T-helper 1 cell treated with Interleukin-12 subunit alpha and Interleukin-12 subunit beta and Interleukin-4 antibody, amounts not matched to agents 30 μg/mL and 1 μg/mL, for 36 hours (primary cell): ENCODE measurements at regions not wholly inside any gene's neighbourhood (a gene's known extent, or its start where the extent isn't known, plus 50 kb on each side); places are given as distances from the start of the nearest gene placed in this dataset.
"Not testable (repeated sequence)": the region's sequence is repeated elsewhere in the genome, so short reads cannot be mapped to it uniquely, and the experiment has no call there.

Experiments used
- H3K27ac Mint-ChIP-seq: one replicate; pipeline ENCODE4 v1.8.0; 2021; ENCODE audit warnings: mild to moderate bottlenecking, mixed read lengths
- H3K27me3 Mint-ChIP-seq: one replicate; pipeline ENCODE4 v1.8.0; 2021; ENCODE audit warnings: low read depth, mixed read lengths
- H3K36me3 Mint-ChIP-seq: one replicate; pipeline ENCODE4 v1.8.0; 2021; ENCODE audit warnings: low read depth, mixed read lengths
- H3K4me1 Mint-ChIP-seq: one replicate; pipeline ENCODE4 v1.8.0; 2021; ENCODE audit warnings: low read depth, mixed read lengths
- H3K4me3 Mint-ChIP-seq: one replicate; pipeline ENCODE4 v1.8.0; 2021; ENCODE audit warnings: mild to moderate bottlenecking, moderate library complexity, mixed read lengths
- H3K9me3 Mint-ChIP-seq: one replicate; pipeline ENCODE4 v1.8.0; 2021; ENCODE audit warnings: mixed read lengths

DNA sequence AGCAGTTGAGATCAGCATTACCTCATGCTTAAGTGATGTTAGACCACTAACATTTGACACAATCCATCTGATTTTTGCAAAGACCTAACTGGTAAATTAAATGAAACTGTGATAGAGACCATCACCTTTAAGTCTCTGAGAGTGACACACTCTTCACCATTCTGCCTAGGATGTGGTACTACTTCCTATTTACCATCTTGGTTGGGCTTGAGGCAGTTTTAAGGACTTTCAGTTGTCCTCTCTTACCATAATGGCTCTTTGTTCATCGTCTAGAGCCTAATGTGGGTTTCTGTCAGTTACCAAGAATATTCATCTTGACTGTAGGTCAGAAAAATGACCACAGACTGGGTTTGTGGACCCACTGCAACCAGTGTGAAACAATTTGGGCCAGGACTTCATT is 158.1 kb downstream of the CETN3 start:
- no peaks in the 10 kb centered on the region for H3K36me3 Mint-ChIP-seq
- H3K4me1 Mint-ChIP-seq, result no peaks in the 10 kb centered on the region
- H3K9me3 Mint-ChIP-seq, result no peaks in the 10 kb centered on the region
- no peak overlapping the region for H3K27ac Mint-ChIP-seq
- H3K27me3 Mint-ChIP-seq, result no peaks in the 10 kb centered on the region
- no peak overlapping the region for H3K4me3 Mint-ChIP-seq

GRCh38 chr5:90248640-90249039 is 160.9 kb downstream of the CETN3 start:
- H3K27ac Mint-ChIP-seq, result no peak overlapping the region
- no peaks in the 10 kb centered on the region for H3K4me1 Mint-ChIP-seq

GRCh38 chr5:90243848-90244247 is 165.7 kb downstream of the CETN3 start:
- H3K4me1 Mint-ChIP-seq, H3K9me3 Mint-ChIP-seq, H3K27me3 Mint-ChIP-seq, H3K36me3 Mint-ChIP-seq, H3K4me3 Mint-ChIP-seq, H3K27ac Mint-ChIP-seq: not testable (repeated sequence)

More at GRCh38 chr5:90248640-90249039, 160.9 kb downstream of the CETN3 start:
- Mint-ChIP-seq H3K9me3 (no peaks in the 10 kb centered on the region), H3K4me3 (no peak overlapping the region), H3K36me3 (no peaks in the 10 kb centered on the region), H3K27me3 (no peaks in the 10 kb centered on the region)

DNA sequence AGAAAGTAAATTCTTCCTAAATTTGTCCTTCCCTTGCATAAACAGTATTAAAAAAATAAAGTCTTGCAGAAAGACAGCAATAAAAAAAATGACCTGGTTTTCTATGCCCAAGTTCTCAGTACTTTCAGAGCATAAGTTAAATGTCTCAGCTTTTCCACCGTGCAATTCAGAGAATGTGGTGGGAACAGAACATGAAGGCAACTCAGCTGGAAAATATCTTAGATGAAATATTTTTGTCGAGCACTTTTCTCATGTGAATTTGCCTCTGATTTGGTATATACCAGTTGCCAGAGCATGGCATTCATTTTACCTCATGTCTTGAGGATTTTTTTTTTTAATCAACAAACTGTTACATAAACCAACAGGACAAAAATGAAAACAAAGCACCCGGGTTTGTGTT is 176.1 kb downstream of the CETN3 start:
- no peaks in the 10 kb centered on the region for H3K9me3 Mint-ChIP-seq
- no peak overlapping the region for H3K4me3 Mint-ChIP-seq
- H3K27me3 Mint-ChIP-seq, result no peaks in the 10 kb centered on the region
- no peak overlapping the region for H3K27ac Mint-ChIP-seq
- H3K36me3 Mint-ChIP-seq, result no peaks in the 10 kb centered on the region
- H3K4me1 Mint-ChIP-seq, result no peaks in the 10 kb centered on the region

DNA sequence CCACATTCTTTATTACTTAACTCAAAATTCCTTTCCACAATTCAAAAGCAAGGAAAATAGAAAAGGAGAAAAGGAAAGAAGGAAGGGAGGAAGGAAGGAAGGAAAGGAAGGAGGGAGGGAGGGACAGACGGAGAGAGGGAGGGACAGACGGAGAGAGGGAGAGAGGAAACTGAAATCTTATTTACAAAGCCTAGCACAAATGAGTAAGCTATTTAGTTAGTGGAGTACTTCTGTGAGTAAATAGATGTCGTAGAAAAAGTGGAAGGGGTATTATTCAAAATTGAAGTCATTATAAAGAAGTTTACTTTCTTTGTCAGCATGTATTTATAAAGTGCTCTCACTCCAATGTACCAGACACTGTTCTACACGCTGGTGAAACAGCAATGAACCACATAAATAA is 177.9 kb downstream of the CETN3 start:
- H3K27me3 Mint-ChIP-seq, result no peaks in the 10 kb centered on the region
- no peak overlapping the region for H3K4me3 Mint-ChIP-seq
- H3K4me1 Mint-ChIP-seq, result no peaks in the 10 kb centered on the region
- H3K27ac Mint-ChIP-seq, result no peak overlapping the region
- no peaks in the 10 kb centered on the region for H3K36me3 Mint-ChIP-seq
- H3K9me3 Mint-ChIP-seq, result no peaks in the 10 kb centered on the region

- no peaks in the 10 kb centered on the region for H3K27me3 Mint-ChIP-seq
- no peak overlapping the region for H3K4me3 Mint-ChIP-seq
- no peaks in the 10 kb centered on the region for H3K36me3 Mint-ChIP-seq
- no peak overlapping the region for H3K27ac Mint-ChIP-seq
- H3K9me3 Mint-ChIP-seq, result no peaks in the 10 kb centered on the region
- H3K4me1 Mint-ChIP-seq, result no peaks in the 10 kb centered on the region
Observed at GRCh38 chr5:90227683-90228082, 181.9 kb downstream of the CETN3 start.

- no peaks in the 10 kb centered on the region for H3K36me3 Mint-ChIP-seq
- no peaks in the 10 kb centered on the region for H3K4me1 Mint-ChIP-seq
- H3K9me3 Mint-ChIP-seq, result no peaks in the 10 kb centered on the region
- H3K27ac Mint-ChIP-seq, result no peak overlapping the region
- H3K4me3 Mint-ChIP-seq, result no peak overlapping the region
- H3K27me3 Mint-ChIP-seq, result no peaks in the 10 kb centered on the region
Observed at GRCh38 chr5:90226433-90227099, 183.0 kb downstream of the CETN3 start.

DNA sequence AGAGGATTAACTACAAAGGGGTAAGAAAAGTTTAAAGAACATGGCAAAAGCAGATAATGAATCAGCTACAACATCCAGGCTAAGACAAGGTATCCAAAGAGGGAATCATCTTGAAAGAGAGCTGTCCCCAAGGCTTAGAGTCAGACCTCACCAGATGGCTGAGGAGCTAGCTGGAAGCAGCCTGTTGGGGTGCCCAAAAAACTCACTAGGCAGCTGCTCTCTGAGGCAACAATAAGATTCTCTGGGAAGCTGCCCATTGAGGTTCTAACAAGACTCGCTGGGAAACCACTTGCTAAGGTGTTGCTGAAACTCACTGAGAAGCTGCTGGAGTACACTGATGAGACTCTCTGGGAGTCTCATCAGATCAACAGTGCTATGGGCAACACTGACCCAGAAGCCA is 185.2 kb downstream of the CETN3 start:
- Mint-ChIP-seq H3K27ac (no peak overlapping the region), H3K4me3 (no peak overlapping the region), H3K27me3 (no peaks in the 10 kb centered on the region), H3K9me3 (no peaks in the 10 kb centered on the region), H3K4me1 (no peaks in the 10 kb centered on the region), H3K36me3 (no peaks in the 10 kb centered on the region)

GRCh38 chr5:90223756-90224155 is 185.8 kb downstream of the CETN3 start:
- no peak overlapping the region for H3K27ac Mint-ChIP-seq
- H3K9me3 Mint-ChIP-seq, result no peaks in the 10 kb centered on the region
- H3K36me3 Mint-ChIP-seq, result no peaks in the 10 kb centered on the region
- no peaks in the 10 kb centered on the region for H3K27me3 Mint-ChIP-seq
- H3K4me3 Mint-ChIP-seq, result no peak overlapping the region
- H3K4me1 Mint-ChIP-seq, result no peaks in the 10 kb centered on the region

- H3K4me1 Mint-ChIP-seq, result no peaks in the 10 kb centered on the region
- H3K27ac Mint-ChIP-seq, result no peak overlapping the region
- no peaks in the 10 kb centered on the region for H3K9me3 Mint-ChIP-seq
- H3K4me3 Mint-ChIP-seq, result no peak overlapping the region
- no peaks in the 10 kb centered on the region for H3K36me3 Mint-ChIP-seq
- H3K27me3 Mint-ChIP-seq, result no peaks in the 10 kb centered on the region
Observed at GRCh38 chr5:90221951-90222350, 187.6 kb downstream of the CETN3 start.

DNA sequence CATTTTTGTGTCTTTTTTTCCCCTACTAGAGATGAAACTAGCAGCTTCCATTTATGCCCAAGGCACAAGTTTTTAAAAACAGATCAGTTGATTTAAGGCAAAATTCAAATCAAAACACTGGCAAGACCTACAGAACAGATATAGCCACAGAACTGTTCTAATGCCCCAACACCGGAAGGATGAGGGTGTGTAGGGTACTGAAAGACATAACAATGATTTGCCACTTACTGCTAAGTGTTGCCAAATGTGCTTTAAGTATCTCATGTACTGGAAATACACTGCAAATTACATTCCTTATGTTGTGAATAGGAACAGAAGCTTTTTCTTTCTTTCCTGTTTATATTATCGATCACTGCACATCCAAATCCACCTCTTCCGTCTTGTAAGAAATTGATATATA is 189.0 kb downstream of the CETN3 start:
- H3K36me3 Mint-ChIP-seq, result no peaks in the 10 kb centered on the region
- no peaks in the 10 kb centered on the region for H3K27me3 Mint-ChIP-seq
- no peaks in the 10 kb centered on the region for H3K9me3 Mint-ChIP-seq
- no peak overlapping the region for H3K27ac Mint-ChIP-seq
- no peaks in the 10 kb centered on the region for H3K4me1 Mint-ChIP-seq
- H3K4me3 Mint-ChIP-seq, result no peak overlapping the region

- Mint-ChIP-seq H3K27me3 (no peaks in the 10 kb centered on the region), H3K36me3 (no peaks in the 10 kb centered on the region), H3K4me3 (no peak overlapping the region), H3K9me3 (no peaks in the 10 kb centered on the region), H3K4me1 (no peaks in the 10 kb centered on the region), H3K27ac (no peak overlapping the region)
Observed at GRCh38 chr5:90214991-90215390, 194.6 kb downstream of the CETN3 start.

DNA sequence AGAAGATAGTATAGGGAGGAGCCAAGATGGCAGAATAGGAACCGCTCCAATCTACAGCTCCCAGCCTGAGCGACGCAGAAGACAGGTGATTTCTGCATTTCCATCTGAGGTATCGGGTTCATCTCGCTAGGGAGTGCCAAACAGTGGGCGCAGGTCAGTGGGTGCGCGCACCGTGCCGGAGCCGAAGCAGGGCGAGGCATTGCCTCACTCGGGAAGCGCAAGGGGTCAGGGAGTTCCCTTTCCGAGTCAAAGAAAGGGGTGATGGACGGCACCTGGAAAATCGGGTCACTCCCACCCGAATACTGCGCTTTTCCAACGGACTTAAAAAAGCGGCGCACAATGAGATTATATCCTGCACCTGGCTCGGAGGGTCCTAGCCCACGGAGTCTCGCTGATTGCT is 201.2 kb downstream of the CETN3 start:
- not testable (repeated sequence) for H3K27me3 Mint-ChIP-seq, H3K4me1 Mint-ChIP-seq, H3K27ac Mint-ChIP-seq, H3K9me3 Mint-ChIP-seq, H3K4me3 Mint-ChIP-seq, H3K36me3 Mint-ChIP-seq

DNA sequence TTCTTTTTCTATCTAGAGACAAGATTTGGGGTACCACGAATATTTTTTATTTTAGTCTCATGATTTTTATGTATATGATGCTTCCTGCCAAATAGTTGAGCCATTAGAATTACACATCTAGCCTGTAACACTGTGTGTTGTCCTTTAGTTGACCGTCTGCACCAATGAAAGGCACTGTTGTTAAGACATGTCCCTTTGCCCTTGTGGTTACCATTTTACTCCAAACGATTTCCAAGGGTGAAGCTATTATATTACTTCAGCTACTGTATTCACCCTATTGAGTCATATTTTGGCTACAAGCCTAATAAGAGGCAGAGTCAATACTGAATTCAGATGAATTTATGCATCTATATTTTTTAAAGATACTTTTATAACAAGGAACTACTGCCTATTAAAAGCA is 207.6 kb downstream of the CETN3 start:
- Mint-ChIP-seq H3K4me1 (no peaks in the 10 kb centered on the region), H3K9me3 (no peaks in the 10 kb centered on the region), H3K4me3 (no peak overlapping the region)

DNA sequence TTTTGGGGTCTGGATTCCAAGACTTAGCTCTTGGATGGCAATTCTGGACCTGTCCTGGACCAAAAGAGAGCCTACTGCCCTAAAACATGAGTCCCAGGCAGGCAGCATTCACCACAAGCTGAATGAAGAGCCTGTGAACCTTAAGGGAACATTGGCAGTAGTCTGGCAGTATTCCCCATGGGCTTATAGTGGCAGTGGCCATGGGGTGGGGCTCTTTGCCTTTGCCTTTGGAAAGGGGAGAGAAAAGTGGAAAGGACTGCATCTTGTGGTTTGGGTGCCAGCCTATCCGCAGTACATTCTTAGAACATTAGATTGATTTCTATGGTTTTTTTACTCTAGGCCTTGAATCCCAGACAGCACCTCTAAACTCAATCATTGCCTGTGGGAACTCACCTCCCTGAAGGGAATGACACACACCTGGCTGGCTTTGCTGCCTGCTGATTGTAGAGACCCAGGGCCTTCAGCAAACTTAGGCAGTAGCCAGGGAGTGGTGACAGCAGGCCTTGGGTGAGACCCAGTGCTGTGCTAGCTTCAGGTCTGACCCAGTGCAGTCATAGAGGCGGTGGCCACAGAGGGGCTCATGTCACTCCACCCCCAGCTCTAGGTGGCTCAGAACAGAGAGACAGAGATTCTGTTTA is 216.3 kb downstream of the CETN3 start:
- Mint-ChIP-seq H3K4me1 (no peaks in the 10 kb centered on the region), H3K27me3 (no peaks in the 10 kb centered on the region), H3K4me3 (no peak overlapping the region), H3K9me3 (peaks cover 6% of the 10 kb centered on the region), H3K36me3 (no peaks in the 10 kb centered on the region), H3K27ac (no peak overlapping the region)

More for the DNA sequence above, 207.6 kb downstream of the CETN3 start:
- Mint-ChIP-seq H3K27ac (no peak overlapping the region), H3K27me3 (no peaks in the 10 kb centered on the region), H3K36me3 (no peaks in the 10 kb centered on the region)
